ENCODE measurements at regions not wholly inside any gene's neighbourhood (a gene's known extent, or its start where the extent isn't known, plus 50 kb on each side); places are given as distances from the start of the nearest gene placed in this dataset.

DNA sequence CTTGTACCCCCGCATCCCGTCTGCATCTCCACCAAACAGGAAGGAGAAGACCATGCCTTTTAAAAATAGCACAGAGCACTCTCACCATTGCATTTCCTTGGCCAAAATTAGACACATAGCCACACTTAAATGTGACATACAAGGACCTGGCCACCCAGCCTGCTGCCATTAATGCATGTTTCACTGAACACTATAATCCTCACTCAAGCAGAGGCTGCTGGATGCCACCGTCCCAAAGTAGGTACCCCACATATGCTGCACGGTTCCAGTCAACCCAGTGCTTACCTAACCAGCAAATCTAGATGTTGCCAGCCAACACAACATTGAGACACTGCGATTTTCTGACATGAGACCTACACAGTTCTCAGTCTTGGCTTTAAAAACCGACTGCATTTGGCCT lies 107.7 kb downstream of the ADSS2 start:
- no peaks in the 10 kb centered on the region for H3K27me3 ChIP-seq (replicated peaks; ENCODE audit: control insufficient read depth, insufficient read depth, low read length)
- no peak for DNase-seq (ENCODE audit: extremely low read depth, insufficient read length)
- no peak overlapping the region for H3K4me3 ChIP-seq (replicated peaks; ENCODE audit: low read depth, low read length)
- TF ChIP-seq, protein P1, sequence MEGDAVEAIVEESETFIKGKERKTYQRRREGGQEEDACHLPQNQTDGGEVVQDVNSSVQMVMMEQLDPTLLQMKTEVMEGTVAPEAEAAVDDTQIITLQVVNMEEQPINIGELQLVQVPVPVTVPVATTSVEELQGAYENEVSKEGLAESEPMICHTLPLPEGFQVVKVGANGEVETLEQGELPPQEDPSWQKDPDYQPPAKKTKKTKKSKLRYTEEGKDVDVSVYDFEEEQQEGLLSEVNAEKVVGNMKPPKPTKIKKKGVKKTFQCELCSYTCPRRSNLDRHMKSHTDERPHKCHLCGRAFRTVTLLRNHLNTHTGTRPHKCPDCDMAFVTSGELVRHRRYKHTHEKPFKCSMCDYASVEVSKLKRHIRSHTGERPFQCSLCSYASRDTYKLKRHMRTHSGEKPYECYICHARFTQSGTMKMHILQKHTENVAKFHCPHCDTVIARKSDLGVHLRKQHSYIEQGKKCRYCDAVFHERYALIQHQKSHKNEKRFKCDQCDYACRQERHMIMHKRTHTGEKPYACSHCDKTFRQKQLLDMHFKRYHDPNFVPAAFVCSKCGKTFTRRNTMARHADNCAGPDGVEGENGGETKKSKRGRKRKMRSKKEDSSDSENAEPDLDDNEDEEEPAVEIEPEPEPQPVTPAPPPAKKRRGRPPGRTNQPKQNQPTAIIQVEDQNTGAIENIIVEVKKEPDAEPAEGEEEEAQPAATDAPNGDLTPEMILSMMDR (IDR thresholded peaks at IDR 0.05; ENCODE audit: insufficient read depth, low read length, poor library complexity, severe bottlenecking) = no peak
- H3K36me3 ChIP-seq (ENCODE audit: control insufficient read depth, insufficient read depth, low read length) = no peaks in the 10 kb centered on the region

DNA sequence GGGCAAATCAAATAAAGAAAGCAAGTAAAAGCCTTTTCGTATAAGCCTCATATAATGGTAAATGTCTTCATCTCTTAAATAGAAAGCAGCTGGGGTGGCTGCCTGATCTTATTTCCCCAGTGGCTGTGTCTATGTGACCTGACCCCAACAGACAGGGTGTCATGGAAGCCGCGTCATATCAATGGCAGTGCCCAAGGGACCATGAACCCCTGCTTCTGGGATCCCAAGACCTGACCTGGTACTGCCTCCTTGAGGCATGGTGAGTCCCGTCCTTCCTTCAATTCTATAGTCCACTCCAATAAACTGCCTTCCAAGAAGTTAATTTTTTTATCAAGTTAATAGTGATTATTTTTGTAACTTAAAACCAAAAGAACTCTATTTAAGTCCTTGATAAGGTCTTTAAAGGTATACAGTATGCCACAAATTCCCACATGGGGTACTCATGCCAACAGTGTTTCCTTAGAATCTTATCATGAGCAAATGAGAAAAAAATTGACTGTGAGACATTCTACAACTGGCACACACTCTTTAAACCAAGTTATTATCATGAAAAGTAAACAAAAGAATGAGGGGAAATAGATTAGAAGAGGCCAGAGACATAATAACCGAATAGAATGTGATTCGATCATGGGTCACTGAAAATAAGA lies 104.6 kb downstream of the ADSS2 start:
- DNase-seq (ENCODE audit: extremely low read depth, insufficient read length) = no peak
- H3K36me3 ChIP-seq (ENCODE audit: control insufficient read depth, insufficient read depth, low read length) = no peaks in the 10 kb centered on the region
- TF ChIP-seq, protein P1 (IDR thresholded peaks at IDR 0.05; ENCODE audit: insufficient read depth, low read length, poor library complexity, severe bottlenecking) = no peak
- H3K27me3 ChIP-seq (replicated peaks; ENCODE audit: control insufficient read depth, insufficient read depth, low read length) = no peaks in the 10 kb centered on the region
- no peak overlapping the region for H3K4me3 ChIP-seq (replicated peaks; ENCODE audit: low read depth, low read length)

DNA sequence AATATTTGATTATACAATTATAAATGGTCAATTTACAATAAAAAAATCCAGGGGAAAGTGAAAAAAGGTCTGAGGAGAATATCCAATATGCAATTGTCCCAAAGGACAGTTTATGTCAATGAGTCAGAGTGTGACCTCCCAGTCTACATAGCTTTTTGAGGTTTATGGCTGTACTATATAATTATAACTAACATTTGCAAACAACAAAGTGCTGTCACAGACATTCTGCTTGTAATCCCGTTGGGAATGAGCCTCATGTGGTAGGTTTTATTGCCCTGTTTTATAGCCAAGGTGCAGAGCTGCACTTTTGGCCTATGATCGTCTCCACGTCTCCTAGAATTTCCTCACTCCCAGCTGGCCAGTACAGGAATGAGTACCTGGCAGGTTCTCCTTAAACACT lies 103.8 kb downstream of the ADSS2 start:
- Histone ChIP-seq H3K36me3 (ENCODE audit: control insufficient read depth, insufficient read depth, low read length) (no peaks in the 10 kb centered on the region), H3K27me3 (replicated peaks; ENCODE audit: control insufficient read depth, insufficient read depth, low read length) (no peaks in the 10 kb centered on the region), H3K4me3 (replicated peaks; ENCODE audit: low read depth, low read length) (no peak overlapping the region)
- DNase-seq (ENCODE audit: extremely low read depth, insufficient read length) = no peak
- TF ChIP-seq, protein P1 (IDR thresholded peaks at IDR 0.05; ENCODE audit: insufficient read depth, low read length, poor library complexity, severe bottlenecking) = no peak

DNA sequence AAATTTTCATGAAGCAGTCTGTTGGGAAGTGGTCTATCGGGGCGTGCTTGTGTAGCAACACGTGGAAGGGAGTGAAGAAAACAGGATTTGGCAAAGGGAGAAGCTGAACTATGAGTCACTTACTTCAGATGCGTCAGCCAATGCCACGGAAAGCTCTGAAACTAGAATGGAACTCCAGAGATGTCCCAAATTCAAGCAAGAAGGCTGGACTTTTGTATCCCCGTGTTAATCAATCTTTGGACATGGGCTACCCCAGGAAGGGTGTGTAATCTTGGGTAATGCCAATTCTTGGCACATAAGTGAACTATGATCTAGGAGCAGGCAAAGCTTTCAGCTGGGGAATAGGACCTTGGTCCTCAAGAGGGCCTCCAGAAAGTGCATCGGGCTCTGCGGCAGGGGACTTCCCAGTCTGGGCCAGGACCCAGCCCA lies 102.6 kb downstream of the ADSS2 start:
- TF ChIP-seq, protein P1 (IDR thresholded peaks at IDR 0.05; ENCODE audit: insufficient read depth, low read length, poor library complexity, severe bottlenecking) = no peak
- no peaks in the 10 kb centered on the region for H3K27me3 ChIP-seq (replicated peaks; ENCODE audit: control insufficient read depth, insufficient read depth, low read length)
- no peaks in the 10 kb centered on the region for H3K36me3 ChIP-seq (ENCODE audit: control insufficient read depth, insufficient read depth, low read length)
- DNase-seq (ENCODE audit: extremely low read depth, insufficient read length) = no peak
- no peak overlapping the region for H3K4me3 ChIP-seq (replicated peaks; ENCODE audit: low read depth, low read length)

DNA sequence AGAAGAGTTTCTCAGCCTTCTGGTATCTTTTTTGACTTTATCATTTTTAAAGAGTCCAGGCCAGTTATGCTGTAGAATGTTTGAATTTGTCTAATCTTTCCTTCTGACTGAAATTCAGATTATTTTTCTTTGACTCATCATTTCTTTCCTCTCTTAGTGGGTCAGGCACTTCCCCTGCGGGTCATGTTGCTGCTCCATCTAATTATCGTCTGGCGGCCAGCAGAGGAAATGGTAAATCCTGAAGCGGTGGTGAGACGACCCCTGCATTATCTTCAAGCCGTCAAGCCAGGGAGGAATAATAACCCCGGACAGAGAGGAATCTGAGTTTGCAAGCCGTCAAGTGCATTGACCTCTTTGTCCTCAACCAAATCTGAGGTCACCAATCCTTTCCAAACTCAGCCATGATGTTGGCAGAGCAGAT lies 102.1 kb downstream of the ADSS2 start:
- Histone ChIP-seq H3K27me3 (replicated peaks; ENCODE audit: control insufficient read depth, insufficient read depth, low read length) (no peaks in the 10 kb centered on the region), H3K36me3 (ENCODE audit: control insufficient read depth, insufficient read depth, low read length) (no peaks in the 10 kb centered on the region), H3K4me3 (replicated peaks; ENCODE audit: low read depth, low read length) (no peak overlapping the region; the same call in 1 of the 2 replicates)
- TF ChIP-seq, protein P1 (IDR thresholded peaks at IDR 0.05; ENCODE audit: insufficient read depth, low read length, poor library complexity, severe bottlenecking) = no peak
- DNase-seq (ENCODE audit: extremely low read depth, insufficient read length) = no peak

DNA sequence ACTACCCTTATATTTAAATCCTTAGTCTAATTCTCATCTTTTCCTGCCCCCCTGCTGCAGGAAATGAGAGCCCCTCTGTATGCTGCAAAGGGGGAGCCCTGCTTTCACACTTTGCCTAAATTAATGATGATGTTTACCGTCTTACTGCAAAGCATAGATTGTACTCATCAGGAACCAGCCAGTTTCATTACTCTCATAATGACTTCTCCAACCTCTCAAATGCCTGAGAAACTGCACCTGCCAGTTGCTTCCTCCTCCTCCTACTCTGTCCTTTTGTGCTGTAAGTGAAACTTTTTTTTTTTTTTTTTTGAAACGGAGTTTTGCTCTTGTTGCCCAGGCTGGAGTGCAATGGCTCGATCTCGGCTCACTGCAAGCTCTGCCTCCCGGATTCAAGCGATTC lies 101.7 kb downstream of the ADSS2 start:
- no peaks in the 10 kb centered on the region for H3K36me3 ChIP-seq (ENCODE audit: control insufficient read depth, insufficient read depth, low read length)
- H3K4me3 ChIP-seq (replicated peaks; ENCODE audit: low read depth, low read length) = no peak overlapping the region; the same call in 1 of the 2 replicates
- TF ChIP-seq, protein P1 (IDR thresholded peaks at IDR 0.05; ENCODE audit: insufficient read depth, low read length, poor library complexity, severe bottlenecking) = no peak
- peak; percentile 52 for DNase-seq (ENCODE audit: extremely low read depth, insufficient read length)
- no peaks in the 10 kb centered on the region for H3K27me3 ChIP-seq (replicated peaks; ENCODE audit: control insufficient read depth, insufficient read depth, low read length)
